ENCODE measurements at regions not wholly inside any gene's neighbourhood (a gene's known extent, or its start where the extent isn't known, plus 50 kb on each side); places are given as distances from the start of the nearest gene placed in this dataset.

- DNase-seq, result no peak
Observed at GRCh38 chr7:155217634-155218033, 80.0 kb upstream of the INSIG1 start.

DNA sequence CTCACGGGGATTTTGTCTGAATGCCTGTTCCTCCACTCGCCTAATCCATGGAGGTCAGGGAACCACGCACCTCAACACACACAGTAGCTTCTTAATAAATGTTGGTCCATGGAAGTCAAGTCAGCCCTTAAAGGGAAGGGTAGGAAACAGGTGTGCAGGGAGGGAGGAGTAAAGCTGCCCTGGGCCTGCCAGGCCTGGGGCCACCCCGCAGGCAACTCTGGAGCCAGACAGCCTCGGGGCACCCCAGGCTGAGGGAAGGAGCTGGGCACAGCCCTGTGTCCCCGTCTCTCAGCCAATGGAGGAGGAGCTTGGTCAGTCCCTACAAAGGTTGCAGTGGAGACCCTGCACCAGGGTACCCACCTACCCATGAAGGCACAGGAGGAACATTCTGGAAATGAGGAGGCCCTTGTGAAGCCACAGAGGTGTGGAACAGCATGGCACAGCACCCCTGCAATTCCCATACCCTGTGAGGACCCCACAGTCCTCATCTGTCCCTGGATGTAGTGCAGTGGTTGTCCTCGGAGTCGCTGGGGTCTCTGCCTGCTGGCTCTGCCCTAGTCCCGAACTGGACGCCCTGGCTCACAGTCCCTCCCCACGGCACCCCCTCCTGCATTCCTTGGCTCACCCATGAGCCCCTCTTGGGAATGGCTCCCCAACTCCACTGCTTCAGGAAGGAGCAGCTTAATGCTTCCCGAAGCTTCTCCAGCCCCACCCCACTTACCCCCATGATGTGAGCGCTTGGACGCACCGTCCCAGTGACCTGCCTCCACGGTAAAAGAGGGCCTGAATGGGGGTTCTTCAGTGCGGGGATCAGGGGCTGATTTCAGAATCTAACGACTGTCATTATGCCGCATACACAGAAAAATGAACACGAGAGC lies 79.2 kb upstream of the INSIG1 start:
- no peak for DNase-seq

DNA sequence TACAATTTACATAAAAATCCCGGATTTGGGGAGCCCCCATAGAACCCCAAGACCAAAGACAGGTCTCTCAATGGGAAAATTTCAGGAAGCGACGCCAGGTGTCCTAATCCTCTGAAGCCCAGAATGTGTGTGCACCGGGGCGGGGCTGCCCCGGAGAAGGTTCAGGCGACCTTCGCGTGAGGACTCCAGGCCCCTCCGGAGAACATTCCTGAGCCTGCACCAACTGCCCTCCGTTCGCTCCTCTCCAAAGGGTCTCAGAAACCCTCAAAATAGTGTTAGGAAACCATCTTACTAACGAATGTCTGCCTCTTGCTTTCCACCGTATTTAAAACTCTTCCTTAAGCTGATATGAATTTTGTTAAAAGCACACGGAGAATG lies 78.5 kb upstream of the INSIG1 start:
- no peak for DNase-seq

- no peak for DNase-seq
Observed at GRCh38 chr7:155219947-155220769, 77.5 kb upstream of the INSIG1 start.

- no peak for DNase-seq
Observed at GRCh38 chr7:155220903-155221302, 76.8 kb upstream of the INSIG1 start.

- DNase-seq, result no peak
Observed at GRCh38 chr7:155221547-155221946, 76.1 kb upstream of the INSIG1 start.

- no peak for DNase-seq
Observed at GRCh38 chr7:155222061-155222460, 75.6 kb upstream of the INSIG1 start.

DNA sequence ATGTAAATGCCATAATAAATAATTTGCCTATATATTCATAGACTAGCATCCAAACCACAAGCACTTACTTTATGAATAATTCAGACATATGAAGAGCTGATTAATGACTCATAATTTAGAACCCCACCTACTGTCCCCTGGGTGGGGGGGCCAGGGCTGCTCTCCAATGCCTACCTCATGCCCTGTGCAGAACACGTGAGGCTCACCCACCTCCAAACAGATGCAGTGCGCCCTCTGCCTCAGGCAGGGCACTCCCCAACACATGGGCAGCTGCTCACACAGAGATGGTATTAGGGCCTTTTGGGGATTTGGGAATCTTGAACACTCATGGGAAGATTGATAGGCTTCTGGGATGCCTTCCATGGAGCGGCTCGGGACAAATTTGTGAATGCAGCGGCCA lies 75.1 kb upstream of the INSIG1 start:
- no peak for DNase-seq

DNA sequence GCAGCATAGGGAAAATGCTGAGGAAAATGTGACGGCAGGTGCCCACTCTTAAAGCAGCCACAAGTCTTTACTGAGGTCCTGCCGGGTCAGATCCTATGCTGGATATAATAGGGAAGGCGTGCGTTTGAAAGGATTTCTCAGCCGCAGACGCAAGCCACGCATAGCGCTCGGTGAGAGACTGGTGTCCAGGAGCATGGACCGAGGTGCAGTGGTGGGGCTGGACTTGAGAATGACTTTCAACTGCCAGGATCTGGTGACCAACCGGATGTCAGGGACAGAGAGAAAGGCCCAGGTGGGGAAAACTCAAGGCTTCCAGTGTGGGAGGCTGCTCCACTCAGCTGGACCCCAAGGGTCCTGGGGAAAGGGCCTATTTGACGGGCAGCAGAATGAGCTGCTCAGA lies 74.7 kb upstream of the INSIG1 start:
- DNase-seq, result no peak

- no peak for DNase-seq
Observed at GRCh38 chr7:155223503-155223902, 74.2 kb upstream of the INSIG1 start.

DNA sequence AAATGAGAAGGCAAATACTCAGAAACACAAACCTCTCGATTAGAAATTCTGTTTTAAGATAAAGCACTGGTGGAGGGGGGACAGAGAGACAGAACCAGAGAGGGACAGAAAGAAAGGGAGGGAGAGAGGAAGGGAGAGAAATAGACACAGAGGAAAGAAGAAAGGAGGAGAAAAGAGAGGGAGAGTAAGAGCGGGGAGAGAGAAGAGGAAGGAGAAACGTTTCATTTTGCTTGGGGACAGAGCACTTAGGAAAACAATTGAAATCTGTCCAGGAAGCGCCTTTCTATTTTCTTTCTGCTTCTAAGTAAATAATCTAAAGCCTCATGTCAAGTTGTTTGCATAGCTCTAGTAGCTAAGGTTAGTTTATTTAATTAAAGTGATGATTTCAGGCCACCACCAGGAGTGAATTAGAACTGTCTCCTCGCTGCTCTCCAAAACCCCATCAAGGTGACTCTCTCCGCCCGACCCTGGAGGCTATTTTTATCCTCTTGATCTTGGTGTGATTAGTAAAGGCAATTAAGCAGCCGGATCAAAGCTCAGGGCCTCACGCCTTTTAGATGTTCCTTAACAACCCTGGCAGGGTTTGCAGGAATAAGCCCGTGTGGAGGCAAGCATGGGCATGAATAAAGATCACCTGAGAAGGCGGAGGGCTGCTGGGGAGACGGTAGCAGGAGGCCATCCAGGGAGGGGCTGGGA lies 73.4 kb upstream of the INSIG1 start:
- DNase-seq, result no peak

- no peak for DNase-seq
Observed at GRCh38 chr7:155225095-155225494, 72.6 kb upstream of the INSIG1 start.

- DNase-seq, result no peak
Observed at GRCh38 chr7:155225516-155225915, 72.2 kb upstream of the INSIG1 start.

GRCh38 chr7:155226261-155227003 lies 71.2 kb upstream of the INSIG1 start:
- DNase-seq, result no peak

DNA sequence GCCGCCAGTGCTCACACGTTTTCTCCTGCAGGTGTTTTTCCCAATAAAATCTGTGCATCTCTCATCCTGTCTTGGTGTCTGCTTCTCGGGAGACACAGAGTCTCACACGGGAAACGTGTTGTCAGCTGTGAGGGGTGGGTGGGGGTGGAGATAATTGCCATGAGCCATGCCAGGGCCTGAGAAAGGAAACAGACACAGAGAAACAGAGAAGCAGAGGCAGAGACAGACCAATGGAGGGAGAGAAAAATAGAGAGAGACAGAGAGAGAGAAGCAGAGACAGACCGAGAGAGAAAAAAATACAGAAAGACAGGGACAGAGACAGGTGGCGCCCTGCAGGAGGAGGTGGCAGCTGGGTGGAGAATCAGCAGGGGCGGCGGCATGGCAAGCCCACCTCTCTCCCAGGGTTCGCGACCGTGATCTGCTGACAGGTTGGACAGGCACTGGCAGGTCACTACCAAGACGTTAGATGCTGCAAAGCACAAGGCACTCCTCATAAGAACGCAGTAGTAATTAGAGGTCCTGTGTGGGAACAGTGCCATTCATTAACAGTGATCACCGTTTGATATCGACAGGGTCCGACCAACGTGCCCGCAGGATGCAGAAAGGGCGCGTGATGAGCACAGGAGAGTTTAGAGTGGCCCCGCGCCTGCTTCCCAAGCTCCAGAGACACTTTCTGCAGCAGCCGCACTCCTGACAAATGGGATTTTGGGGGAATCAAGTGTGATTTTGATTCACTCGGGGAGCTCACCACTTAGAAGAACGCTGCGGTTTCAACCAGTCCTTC lies 70.5 kb upstream of the INSIG1 start:
- DNase-seq, result no peak

DNA sequence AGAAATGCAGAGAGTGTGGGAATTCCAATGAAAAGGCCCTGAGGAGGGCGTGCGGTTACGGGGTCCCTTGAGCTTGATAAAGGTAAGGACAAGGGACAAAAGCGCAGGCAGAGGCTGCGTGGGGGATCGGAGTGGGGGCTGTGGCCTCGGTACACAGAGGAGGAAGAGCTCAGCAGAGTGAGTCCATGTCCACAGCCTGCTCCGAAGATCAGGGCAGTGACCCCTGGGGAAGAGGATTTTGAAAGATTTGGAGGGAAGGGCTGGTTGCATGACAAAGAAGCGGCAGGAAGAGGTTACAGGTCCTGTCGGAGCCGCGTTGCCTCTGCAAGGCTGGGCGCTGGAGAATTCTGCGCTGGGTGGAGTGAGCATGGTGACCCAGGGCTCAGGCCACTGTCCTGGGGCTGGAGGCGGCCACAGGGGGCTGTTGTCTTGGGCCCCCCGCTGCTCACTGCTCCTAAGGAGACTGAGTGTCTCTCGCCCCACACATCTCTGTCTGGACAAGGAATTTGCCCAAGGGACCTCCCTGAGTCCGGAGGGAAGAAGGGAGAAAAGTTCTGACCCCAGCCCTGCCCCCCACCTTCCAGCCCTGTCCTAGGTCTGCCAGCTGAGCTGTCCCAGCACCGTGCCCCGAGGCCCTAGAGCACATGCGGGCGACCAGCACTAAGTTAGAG lies 69.8 kb upstream of the INSIG1 start:
- DNase-seq, result no peak

DNA sequence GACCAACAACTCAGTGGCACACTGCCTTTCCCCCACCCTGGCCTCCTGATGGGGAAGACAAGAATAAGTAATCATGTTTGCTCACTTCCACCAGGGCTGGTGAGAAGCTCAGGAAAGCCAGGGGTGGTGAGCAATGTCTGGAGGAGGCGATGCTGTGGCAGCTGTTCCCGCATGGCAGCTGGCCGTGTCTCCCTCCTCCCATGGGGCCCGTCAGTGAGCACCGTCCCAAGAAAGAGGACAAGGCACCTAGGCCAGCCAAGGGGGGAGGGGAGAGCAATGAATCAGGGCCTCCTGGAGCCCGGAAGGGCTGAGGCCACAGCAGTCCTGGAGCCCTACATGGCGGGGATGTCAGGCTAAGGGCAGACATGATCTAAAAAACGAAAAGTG lies 69.2 kb upstream of the INSIG1 start:
- DNase-seq, result no peak

- DNase-seq, result no peak
Observed at GRCh38 chr7:155228894-155229293, 68.8 kb upstream of the INSIG1 start.

DNA sequence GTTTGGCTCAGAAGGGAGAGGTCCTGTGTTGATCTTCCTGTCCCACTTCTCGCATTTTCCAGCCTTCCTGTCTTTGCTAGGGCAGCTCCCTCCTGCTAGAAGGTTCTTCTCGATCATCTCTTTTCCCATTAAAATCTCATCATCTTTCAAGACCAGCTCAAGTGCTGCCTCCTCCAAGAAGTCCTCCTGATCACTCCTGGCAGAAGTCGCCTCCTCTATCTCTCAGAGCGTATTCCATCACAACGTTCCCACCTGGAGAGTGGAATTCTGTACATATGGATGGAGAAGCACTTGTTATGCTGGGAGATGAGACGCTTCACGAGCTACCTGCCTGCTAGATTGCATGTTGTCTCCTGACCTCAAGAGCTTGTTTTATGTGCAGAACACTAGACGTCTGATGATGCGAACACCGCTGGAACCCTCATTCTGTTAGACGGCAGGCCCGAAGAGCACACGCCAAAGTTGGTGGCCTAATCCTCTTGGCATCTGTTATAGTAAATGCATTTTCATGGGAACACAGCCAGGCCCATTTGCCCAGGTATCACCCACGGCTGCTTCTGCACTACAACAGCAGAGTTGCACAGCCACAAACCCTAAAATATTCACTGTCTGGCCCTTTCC lies 68.0 kb upstream of the INSIG1 start:
- DNase-seq, result no peak

DNA sequence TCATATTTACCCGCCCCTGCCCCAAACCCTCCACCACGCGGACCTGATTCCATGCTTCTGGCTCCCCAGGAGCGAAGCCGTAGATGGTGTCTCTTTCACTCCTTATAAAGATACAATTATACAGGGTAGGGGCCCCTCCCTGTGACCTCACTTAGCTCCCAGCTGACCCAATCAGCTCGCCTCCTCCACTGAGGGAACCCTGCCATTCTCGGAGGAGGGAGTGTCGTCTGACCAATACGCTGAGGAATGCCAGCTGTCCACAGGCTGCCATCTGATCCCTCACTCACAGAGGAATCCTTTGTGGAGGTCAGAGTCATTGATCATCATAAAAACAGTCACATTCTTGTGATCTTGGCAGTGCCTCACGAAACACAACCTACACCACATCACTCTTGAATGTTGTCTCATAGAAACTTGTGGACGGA lies 67.5 kb upstream of the INSIG1 start:
- DNase-seq, result peak; percentile 98

DNA sequence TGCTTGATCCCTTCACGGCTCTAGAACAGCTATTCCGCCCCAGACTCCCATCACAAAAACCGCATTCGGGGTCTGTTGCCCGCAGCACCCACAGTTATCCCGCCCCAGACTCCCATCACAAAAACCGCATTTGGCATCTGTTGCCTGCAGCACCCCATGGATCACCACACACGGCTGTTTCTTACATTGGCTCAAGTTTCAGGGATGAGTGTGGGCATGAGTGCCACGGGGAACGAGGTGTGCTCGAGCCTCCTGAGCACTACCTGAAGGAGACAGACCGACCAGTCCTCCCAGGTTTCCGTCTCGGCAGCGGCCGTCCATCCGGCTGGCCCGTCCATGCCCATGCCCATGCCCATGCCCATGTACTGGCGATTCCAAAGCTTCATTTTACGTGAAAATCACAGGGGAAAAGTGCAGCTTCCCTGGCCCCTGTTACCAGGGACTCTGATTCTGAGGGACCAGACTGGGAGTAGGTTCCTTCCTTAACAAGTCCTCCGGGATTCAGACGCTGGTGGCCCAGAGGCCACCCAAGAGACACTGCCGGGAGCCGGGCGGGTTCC lies 66.4 kb upstream of the INSIG1 start:
- no peak for DNase-seq

Data from EL (cell line).